ENCODE measurements at regions not wholly inside any gene's neighbourhood (a gene's known extent, or its start where the extent isn't known, plus 50 kb on each side); places are given as distances from the start of the nearest gene placed in this dataset.

DNA sequence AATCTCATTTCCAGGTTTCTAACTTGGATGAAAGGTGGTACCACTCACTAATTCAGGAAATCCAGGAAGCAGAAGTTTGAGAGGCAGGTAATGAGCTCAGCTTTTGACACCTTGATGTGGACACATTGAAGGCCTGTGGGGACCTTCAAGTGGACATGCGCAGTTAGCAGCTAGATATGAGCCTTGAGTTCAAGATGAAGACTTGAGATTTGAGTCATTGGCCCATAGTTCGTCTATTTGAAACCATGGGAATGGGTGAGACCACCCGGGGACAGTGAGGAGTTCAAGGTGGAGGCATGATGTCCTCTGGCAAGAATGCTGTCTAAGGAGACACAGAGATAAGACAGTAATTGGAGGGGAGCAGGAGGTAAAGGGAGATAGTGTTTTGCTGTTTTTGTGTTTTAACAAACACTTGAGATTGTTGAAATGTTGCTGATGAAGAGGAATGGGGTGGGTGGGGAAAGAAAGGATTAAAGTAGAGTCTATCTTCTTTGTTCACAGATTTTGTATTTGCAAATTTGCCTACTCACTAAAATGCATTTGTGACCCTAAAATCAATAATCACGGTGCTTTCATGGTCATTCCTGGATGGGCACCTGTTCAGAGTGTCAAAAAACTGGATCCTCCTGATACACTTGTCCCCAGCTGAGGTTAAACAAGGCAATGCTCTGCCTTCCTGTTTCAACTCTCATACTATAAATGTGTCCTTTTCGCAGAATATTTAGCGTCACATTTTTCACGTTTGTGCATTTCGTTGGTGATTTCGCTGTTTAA, 69.5 kb upstream of the PLXNC1 start:
- no peak overlapping the region for H3K27ac ChIP-seq
- TF ChIP-seq, protein P1, sequence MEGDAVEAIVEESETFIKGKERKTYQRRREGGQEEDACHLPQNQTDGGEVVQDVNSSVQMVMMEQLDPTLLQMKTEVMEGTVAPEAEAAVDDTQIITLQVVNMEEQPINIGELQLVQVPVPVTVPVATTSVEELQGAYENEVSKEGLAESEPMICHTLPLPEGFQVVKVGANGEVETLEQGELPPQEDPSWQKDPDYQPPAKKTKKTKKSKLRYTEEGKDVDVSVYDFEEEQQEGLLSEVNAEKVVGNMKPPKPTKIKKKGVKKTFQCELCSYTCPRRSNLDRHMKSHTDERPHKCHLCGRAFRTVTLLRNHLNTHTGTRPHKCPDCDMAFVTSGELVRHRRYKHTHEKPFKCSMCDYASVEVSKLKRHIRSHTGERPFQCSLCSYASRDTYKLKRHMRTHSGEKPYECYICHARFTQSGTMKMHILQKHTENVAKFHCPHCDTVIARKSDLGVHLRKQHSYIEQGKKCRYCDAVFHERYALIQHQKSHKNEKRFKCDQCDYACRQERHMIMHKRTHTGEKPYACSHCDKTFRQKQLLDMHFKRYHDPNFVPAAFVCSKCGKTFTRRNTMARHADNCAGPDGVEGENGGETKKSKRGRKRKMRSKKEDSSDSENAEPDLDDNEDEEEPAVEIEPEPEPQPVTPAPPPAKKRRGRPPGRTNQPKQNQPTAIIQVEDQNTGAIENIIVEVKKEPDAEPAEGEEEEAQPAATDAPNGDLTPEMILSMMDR (conservative IDR thresholded peaks at IDR 0.05), result no peak
- no peak for TF ChIP-seq ZFX (IDR thresholded peaks at IDR 0.05)

DNA sequence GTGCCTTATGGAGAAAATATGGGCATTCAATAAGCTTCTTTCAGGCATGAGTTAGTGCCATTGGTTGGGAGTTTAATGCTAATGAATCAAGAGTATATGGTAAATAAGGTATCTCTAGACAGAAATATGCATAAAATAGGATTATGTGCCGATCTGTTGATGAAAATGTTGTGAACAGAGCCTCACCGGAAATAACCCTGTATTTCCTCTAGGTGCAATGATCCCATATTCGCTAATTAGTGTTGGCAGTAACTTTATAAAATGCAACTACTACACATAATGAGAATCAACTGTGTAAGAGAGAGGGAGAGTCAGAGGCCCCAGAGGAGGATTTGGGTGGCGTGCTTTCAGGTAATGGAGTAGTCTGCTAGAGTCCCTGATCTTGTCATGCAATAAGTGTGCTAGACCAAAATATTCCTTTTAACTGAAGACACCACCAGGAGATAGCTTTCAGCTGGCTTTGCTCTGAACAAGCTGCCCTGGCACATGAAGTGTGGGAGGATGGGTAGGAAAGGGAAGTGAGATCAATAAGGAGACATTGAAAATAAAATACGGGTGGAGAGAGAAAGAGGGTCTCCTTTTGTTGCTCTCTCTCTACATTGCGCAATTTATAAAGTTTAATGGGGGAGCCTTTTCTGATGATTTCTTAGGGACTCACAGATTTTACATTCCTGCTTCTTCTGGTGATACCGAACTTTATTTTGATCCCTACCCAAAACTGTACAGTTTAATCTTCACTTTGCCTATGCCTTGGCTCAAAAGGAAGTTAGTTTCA, 68.6 kb upstream of the PLXNC1 start:
- no peak overlapping the region for H3K27ac ChIP-seq
- TF ChIP-seq, protein P1 (conservative IDR thresholded peaks at IDR 0.05), result no peak
- no peak for TF ChIP-seq ZFX (IDR thresholded peaks at IDR 0.05)

DNA sequence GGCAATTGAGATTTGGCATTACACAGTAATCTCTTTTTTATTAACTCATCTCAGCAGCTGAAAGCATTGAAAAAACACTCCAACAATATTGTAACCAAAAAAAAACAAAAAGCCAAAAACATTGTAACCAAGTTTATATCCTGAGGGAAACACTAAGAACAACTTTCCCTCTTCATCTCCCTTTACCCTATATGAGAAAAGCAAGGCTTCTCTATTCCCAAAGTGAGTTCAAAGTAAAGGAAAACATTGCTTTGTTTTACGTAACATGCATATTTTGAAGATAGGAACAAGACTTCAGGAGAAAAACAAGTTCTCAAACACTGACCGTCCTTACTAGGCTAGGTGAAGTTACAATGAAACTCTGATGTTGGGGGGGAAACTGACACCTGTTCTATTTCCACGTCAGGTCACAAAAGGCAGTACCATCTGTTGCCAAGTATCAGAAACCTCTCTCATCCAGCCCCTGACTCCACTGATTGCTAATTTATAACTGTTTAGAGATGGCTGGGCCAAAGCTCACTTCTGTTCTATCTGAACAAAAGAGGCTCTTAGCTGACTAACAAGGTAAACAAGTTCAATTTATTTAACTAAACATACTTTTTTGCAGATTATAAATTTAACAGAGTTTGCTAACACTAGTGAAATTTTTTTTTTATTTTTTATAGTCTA, 67.9 kb upstream of the PLXNC1 start:
- no peak for TF ChIP-seq ZFX (IDR thresholded peaks at IDR 0.05)
- TF ChIP-seq, protein P1 (conservative IDR thresholded peaks at IDR 0.05), result no peak
- H3K27ac ChIP-seq, result no peak overlapping the region

DNA sequence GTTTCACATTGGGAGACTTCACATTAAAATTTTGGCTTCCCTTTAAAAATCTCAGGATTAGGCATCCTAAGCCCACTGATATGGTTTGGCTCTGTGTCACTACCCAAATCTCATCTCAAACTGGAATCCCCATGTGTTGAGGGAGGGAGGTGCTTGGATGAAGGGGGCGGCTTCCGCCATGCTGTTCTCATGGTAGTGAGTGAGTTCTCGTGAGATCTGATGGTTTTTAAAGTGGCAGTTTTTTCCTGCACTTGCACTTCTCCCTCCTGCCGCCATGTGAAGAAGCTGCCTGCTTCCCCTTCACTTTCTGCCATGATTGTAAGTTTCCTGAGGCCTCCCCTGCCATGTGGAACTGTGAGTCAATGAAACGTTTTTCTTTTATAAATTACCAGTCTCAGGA, 65.7 kb upstream of the PLXNC1 start:
- no peak overlapping the region for H3K27ac ChIP-seq
- TF ChIP-seq ZFX (IDR thresholded peaks at IDR 0.05), result no peak
- TF ChIP-seq, protein P1 (conservative IDR thresholded peaks at IDR 0.05), result no peak

DNA sequence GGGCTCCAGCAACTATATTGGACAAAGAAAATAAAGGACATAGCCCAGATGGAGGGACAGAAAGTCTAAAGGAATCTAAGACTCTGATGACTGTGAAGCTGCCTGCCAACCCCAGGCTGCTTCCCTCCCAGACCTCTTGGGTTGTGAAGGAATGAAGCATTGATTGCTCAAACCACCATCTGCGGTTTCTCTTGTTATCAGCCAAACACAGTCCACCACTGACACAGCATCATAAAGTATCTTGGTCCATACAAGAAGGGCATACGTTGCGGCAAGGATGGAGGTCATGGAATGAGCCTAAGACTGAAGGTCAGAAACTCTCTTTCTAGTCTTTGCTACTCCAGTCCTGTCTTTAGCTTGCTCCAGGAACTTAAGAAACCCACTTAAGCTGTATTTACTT, 58.5 kb upstream of the PLXNC1 start:
- TF ChIP-seq, protein P1 (conservative IDR thresholded peaks at IDR 0.05), result no peak
- TF ChIP-seq ZFX (IDR thresholded peaks at IDR 0.05), result no peak
- H3K27ac ChIP-seq, result no peak overlapping the region

DNA sequence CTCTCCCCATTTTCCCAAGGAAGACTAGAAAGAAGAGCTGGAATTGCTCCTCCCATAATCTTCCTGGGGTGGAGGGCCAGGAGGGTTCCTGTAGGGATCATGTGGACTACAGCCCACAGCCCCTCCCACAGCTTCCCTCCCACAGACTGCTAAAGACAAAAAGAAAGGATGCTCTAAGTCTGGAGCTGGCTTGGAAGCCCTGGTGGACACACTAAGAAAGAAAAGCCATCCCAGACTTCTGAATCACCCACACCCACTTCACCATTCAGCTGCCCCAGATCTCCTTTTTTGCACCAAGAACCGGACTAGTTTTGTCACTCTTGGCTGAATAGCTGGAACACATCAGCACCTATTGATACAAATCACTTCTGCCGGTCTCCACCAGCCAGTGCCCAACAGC, 56.8 kb upstream of the PLXNC1 start:
- TF ChIP-seq, protein P1 (conservative IDR thresholded peaks at IDR 0.05), result no peak
- no peak for TF ChIP-seq ZFX (IDR thresholded peaks at IDR 0.05)
- peak overlapping the region; percentile 32; the same call in 1 of the 2 replicates for H3K27ac ChIP-seq

Data from C4-2B (cell line).